DND-41 (cell line): ENCODE measurements at regions not wholly inside any gene's neighbourhood (a gene's known extent, or its start where the extent isn't known, plus 50 kb on each side); places are given as distances from the start of the nearest gene placed in this dataset.

Experiments used
- ATAC-seq: fragments of 200-7000 bp; cut with Tn5 transposase; 3 replicates; pipeline ENCODE4 v1.9.1; 2021; ENCODE audit warnings: low read depth; ENCODE audit not compliant: insufficient read depth
- DNase-seq: peaks from one replicate; pipeline ENCODE4 v3.0.0-alpha.2; 2020
- H2AFZ ChIP-seq: 2 replicates; pipeline ENCODE4 v1.6.0; 2012; ENCODE audit warnings: low read depth, low read length
- H3K27ac ChIP-seq: 2 replicates; pipeline ENCODE4 v1.5.1; 2012; ENCODE audit warnings: low read length, inconsistent platforms
- H3K27me3 ChIP-seq: fragments of 200-600 bp; sonication (generic); 2 replicates; pipeline ENCODE4 v1.6.0; 2012; ENCODE audit warnings: low read length, mild to moderate bottlenecking, inconsistent platforms; ENCODE audit not compliant: insufficient read depth, poor library complexity
- H3K36me3 ChIP-seq: 2 replicates; pipeline ENCODE4 v1.5.1; 2012; ENCODE audit warnings: low read length, inconsistent platforms; ENCODE audit not compliant: insufficient read depth
- H3K4me1 ChIP-seq: 2 replicates; pipeline ENCODE4 v1.5.1; 2012; ENCODE audit warnings: mild to moderate bottlenecking, low read length; ENCODE audit not compliant: insufficient read depth
- H3K4me2 ChIP-seq: 2 replicates; pipeline ENCODE4 v1.6.0; 2012; ENCODE audit warnings: mild to moderate bottlenecking, moderate library complexity, low read length, inconsistent platforms; ENCODE audit not compliant: insufficient read depth
- H3K4me3 ChIP-seq, 2 experiments: fragments of 200-600 bp in 1 of 2; shearing (Covaris generic) in 1 of 2; 2 replicates each; pipeline ENCODE4 v1.5.1; 2012 to 2016; ENCODE audit warnings: inconsistent platforms in 2 of 2, low read length in 2 of 2, mild to moderate bottlenecking in 2 of 2, low read depth in 1 of 2, moderate library complexity in 1 of 2
- H3K79me2 ChIP-seq: 2 replicates; pipeline ENCODE4 v1.6.0; 2012; ENCODE audit warnings: low read length, inconsistent platforms; ENCODE audit not compliant: insufficient read depth
- H3K9ac ChIP-seq: 2 replicates; pipeline ENCODE4 v1.6.0; 2012; ENCODE audit warnings: low read depth, mild to moderate bottlenecking, inconsistent platforms, low read length, moderate library complexity
- H3K9me3 ChIP-seq: 2 replicates; pipeline ENCODE4 v1.5.1; 2012; ENCODE audit warnings: low read length, moderate library complexity, mild to moderate bottlenecking, inconsistent platforms; ENCODE audit not compliant: insufficient read depth, severe bottlenecking
- H4K20me1 ChIP-seq: 2 replicates; pipeline ENCODE4 v1.6.0; 2012; ENCODE audit warnings: low read length; ENCODE audit not compliant: insufficient read depth
- EZH2 ChIP-seq: IDR thresholded peaks from 3 replicates; pipeline ENCODE4 v1.6.1; 2012; ENCODE audit warnings: borderline replicate concordance, low read depth, mild to moderate bottlenecking, moderate library complexity, low read length, inconsistent platforms; ENCODE audit not compliant: severe bottlenecking
- TF ChIP-seq, protein P1 (sequence below): IDR thresholded peaks from 2 replicates; pipeline ENCODE4 v1.5.1; 2012; ENCODE audit warnings: borderline replicate concordance, low read length, moderate library complexity, mild to moderate bottlenecking; ENCODE audit not compliant: poor library complexity, severe bottlenecking; ENCODE audit errors: extremely low read depth

DNA sequence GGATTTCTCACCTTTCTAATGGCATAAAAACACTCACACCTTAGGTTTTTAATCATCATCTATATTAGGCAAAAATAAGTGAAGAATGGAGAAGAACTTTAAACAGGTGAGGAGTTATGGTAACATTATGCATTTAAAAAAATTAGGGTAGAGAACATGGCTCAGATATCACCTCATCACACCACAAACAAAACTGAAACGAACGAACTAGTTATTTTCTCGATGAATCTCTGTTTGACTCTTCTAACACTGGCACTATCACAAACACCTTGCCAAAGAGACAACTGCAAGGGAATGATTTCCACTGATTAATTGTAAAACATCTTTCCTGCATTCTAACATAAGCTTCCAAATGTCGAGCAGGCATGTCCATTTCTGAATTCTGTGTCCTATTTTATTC, 286.1 kb upstream of the GJE1 start:
- no peaks in the 10 kb centered on the region for H3K79me2 ChIP-seq
- ATAC-seq: no peak

DNA sequence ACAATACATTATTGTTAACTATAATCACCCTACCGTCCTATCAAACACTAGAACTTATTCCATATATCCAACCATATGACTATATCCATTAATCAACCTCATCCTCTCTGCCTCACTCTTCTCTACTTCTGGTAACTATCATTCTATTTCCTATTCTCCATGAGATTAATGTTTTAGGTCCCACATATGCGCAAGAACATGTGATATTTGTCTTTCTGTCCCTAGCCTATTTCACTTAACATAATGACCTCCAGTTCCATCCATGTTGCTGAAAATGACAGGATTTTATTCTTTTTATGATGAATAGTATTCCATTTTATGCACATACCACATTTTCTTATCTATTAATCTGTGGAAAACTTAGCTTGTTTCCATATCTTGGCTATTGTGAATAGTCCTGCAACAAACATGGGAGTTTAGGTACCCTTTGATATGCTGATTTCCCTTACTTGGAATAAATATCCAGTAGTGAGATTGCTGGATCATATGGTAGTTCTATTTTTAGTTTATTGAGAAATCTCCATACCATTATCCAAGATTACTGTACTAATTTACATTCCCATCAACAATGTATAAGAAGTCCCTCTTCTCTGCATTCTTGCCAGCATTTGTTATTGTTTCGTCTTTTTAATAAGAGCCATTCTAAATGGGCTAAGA, 289.4 kb upstream of the GJE1 start:
- H4K20me1 ChIP-seq: no peaks in the 10 kb centered on the region
- H3K27me3 ChIP-seq: no peaks in the 10 kb centered on the region
- no peaks in the 10 kb centered on the region for H3K79me2 ChIP-seq
- H3K4me3 ChIP-seq: no peak overlapping the region
- H3K4me2 ChIP-seq: no peak overlapping the region
- no peak overlapping the region for H3K27ac ChIP-seq
- DNase-seq (no peak), ATAC-seq (no peak)
- no peaks in the 10 kb centered on the region for H3K36me3 ChIP-seq
- H3K9ac ChIP-seq: no peak overlapping the region
- TF ChIP-seq EZH2: no peak
- TF ChIP-seq, protein P1, sequence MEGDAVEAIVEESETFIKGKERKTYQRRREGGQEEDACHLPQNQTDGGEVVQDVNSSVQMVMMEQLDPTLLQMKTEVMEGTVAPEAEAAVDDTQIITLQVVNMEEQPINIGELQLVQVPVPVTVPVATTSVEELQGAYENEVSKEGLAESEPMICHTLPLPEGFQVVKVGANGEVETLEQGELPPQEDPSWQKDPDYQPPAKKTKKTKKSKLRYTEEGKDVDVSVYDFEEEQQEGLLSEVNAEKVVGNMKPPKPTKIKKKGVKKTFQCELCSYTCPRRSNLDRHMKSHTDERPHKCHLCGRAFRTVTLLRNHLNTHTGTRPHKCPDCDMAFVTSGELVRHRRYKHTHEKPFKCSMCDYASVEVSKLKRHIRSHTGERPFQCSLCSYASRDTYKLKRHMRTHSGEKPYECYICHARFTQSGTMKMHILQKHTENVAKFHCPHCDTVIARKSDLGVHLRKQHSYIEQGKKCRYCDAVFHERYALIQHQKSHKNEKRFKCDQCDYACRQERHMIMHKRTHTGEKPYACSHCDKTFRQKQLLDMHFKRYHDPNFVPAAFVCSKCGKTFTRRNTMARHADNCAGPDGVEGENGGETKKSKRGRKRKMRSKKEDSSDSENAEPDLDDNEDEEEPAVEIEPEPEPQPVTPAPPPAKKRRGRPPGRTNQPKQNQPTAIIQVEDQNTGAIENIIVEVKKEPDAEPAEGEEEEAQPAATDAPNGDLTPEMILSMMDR: no peak
- H3K9me3 ChIP-seq: no peaks in the 10 kb centered on the region
- no peak overlapping the region for H2AFZ ChIP-seq
- H3K4me1 ChIP-seq: peaks cover 5% of the 10 kb centered on the region

More for the DNA sequence above, 286.1 kb upstream of the GJE1 start:
- Histone ChIP-seq H3K4me3 (no peak overlapping the region), H2AFZ (no peak overlapping the region), H3K27ac (no peak overlapping the region), H3K4me1 (peaks cover 7% of the 10 kb centered on the region), H3K9me3 (no peaks in the 10 kb centered on the region), H3K9ac (no peak overlapping the region), H3K27me3 (no peaks in the 10 kb centered on the region), H3K36me3 (no peaks in the 10 kb centered on the region), H4K20me1 (no peaks in the 10 kb centered on the region), H3K4me2 (no peak overlapping the region)
- TF ChIP-seq EZH2: no peak
- TF ChIP-seq, protein P1: no peak
- no peak for DNase-seq

DNA sequence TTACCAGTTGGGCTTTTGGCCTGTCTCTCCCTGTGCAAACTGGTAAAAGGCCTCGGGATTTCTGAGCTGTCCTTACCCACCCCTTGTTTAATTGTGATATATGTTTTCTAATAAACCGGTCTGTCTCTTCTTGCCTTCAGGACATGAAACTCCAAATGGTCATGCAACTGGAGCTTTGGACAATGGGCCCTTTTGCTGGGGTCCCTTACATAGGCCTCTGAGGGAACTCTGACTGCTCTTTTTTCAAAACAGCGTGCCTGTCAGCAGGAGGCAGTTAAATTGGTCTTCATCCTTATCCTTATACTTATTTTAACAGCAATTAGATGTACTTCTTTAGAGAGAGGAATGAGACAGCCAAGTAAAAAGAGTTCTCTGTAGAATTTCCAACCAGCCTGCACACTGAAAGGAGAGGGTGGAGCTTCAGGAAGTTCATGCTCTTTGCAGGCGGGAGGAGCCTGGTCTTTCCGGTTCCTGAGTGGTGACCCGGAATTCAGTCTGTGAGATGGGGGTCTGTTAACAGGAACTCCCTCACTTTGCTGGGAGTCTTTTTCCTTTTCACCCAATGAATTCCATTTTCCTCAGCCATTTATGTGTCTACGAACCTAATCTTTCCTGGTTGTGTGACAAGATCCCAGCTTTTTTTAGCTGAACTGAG, 299.6 kb upstream of the GJE1 start:
- ATAC-seq: no peak
- Histone ChIP-seq H3K4me2 (no peak overlapping the region), H3K4me1 (no peaks in the 10 kb centered on the region), H3K27ac (no peak overlapping the region), H3K27me3 (no peaks in the 10 kb centered on the region), H3K4me3 (no peak overlapping the region), H3K9ac (no peak overlapping the region), H2AFZ (no peak overlapping the region), H3K9me3 (no peaks in the 10 kb centered on the region), H4K20me1 (no peaks in the 10 kb centered on the region), H3K79me2 (no peaks in the 10 kb centered on the region), H3K36me3 (no peaks in the 10 kb centered on the region)
- TF ChIP-seq, protein P1: no peak
- TF ChIP-seq EZH2: no peak
- no peak for DNase-seq
